Adrenal gland (tissue), 9 donors: ENCODE measurements at regions not wholly inside any gene's neighbourhood (a gene's known extent, or its start where the extent isn't known, plus 50 kb on each side); places are given as distances from the start of the nearest gene placed in this dataset.

ENCODE experiments used
- DNase-seq, 7 donors: peaks; one replicate each; pipeline ENCODE4 v3.0.0-alpha.2; 2019 to 2020
- H3K27ac ChIP-seq, 5 donors: fragments of 200-600 bp; sonication (generic) in 4 of 5; 1 replicate in 3 of 5; 2 replicates in 2 of 5; pipeline versions ENCODE4 v1.5.1 to v1.8.0; 2016 to 2020; ENCODE audit warnings: mild to moderate bottlenecking in 1 of 5
- H3K27me3 ChIP-seq: fragments of 200-600 bp; 2 replicates; pipeline ENCODE4 v1.8.0; 2021
- H3K36me3 ChIP-seq, 2 donors: fragments of 200-600 bp; replicated peaks in 1 of 2; 1 replicate in 1 of 2; 2 replicates in 1 of 2; pipeline versions ENCODE4 v1.5.1 to v1.8.0; 2018 to 2022
- H3K4me1 ChIP-seq, 2 donors: fragments of 200-600 bp; replicated peaks in 1 of 2; 1 replicate in 1 of 2; 2 replicates in 1 of 2; pipeline versions ENCODE4 v1.5.1 to v1.8.0; 2018 to 2021
- H3K4me3 ChIP-seq, 4 donors: fragments of 200-600 bp; sonication (generic) in 3 of 4; one replicate each; pipeline ENCODE4 v1.5.1; 2016 to 2018
- H3K9me3 ChIP-seq, 3 donors: fragments of 200-600 bp; sonication (generic) in 1 of 3; replicated peaks in 1 of 3; 1 replicate in 2 of 3; 2 replicates in 1 of 3; pipeline versions ENCODE4 v1.5.1 to v1.8.0; 2016 to 2021
- POLR2A ChIP-seq, 2 donors: fragments of 450-650 bp; IDR thresholded peaks; one replicate each; pipeline ENCODE4 v1.6.1; 2017; ENCODE audit warnings: antibody characterized with exemption in 2 of 2, mild to moderate bottlenecking in 2 of 2, moderate library complexity in 1 of 2
- whole genome bisulfite sequencing, 4 donors: extraction: QIAGEN DNeasy Blood & Tissue Kit in 2 of 4; methylation state at CpG; one replicate each; pipeline versions ENCODE4 v1.1.5 to v1.1.7; 2013 to 2017; 5-methylcytosine and 5-hydroxymethylcytosine counted together
- intact Hi-C, 2 donors: fragments of 100-400 bp; cut with DNase I; formaldehyde crosslinking; loops; one replicate each; pipeline versions ENCODE4 v1.14.1 to v1.15.0; 2022 to 2023
- TF ChIP-seq, protein P1 (sequence below), 6 experiments: fragments of 450-650 bp in 4 of 6; fragments of 200-600 bp in 2 of 6; sonication (generic) in 1 of 6; IDR thresholded peaks; 1 replicate in 5 of 6; 2 replicates in 1 of 6; pipeline versions ENCODE4 v1.5.1 to v1.8.0; 2016 to 2021; ENCODE audit warnings: antibody characterized with exemption in 6 of 6, mild to moderate bottlenecking in 2 of 6, moderate library complexity in 1 of 6
- donor health status: healthy with polysubstance abuse.
- donor health status: Bipolar disorder and iron deficiency.
- donor health status: DM: yes; HTN: yes; CAD: no.
- donor health status: DM: no; HTN: no; CAD: no.
- donor health status: DM: no; HTN: no; CAD: no.

DNA sequence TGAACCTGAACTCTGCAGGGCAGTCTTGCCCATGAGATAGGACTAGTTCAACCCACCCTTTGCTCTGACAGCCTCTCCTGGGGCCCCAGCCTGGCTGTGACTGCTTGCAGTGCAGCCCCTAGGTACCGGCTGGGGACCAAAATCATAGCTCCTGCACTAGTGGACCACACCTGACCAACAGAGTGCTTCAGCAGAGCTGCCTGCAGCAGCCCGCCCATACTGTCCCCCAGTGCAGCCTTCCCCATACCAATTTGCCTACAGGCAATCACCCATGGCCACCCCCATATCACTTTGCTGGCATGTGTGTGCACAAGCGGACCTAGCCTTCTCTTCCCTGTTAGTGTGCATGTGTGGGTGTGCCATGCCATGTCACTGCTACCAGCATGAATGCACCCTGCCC is 347.6 kb upstream of the MPDZ start:
- 87 to 100% (median 91%) methylated on average over 3 of the region's 3 CpGs for WGBS, 4 donors

DNA sequence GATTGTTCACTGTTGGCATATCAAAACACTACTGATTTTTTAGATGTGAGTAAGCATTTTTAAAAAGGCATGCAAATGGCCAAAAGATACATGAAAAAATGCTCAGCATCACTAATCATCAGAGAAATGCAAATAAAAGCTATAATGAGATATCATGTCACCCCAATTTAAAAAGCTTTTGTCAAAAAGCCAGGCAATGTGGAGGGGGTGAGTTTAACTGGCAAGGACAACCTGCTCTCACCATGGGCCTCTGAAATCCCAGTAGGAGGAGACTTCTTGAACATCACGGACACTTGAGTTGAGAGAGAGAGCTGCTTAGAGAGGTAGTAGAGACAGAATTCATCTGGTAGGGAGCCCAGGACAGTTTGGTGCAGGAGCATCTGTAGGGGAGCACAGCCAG is 347.1 kb upstream of the MPDZ start:
- Histone ChIP-seq H3K4me3 (no peak overlapping the region), H3K36me3 (no peaks in the 10 kb centered on the region), H3K4me1 (no peaks in the 10 kb centered on the region), H3K27me3 (no peaks in the 10 kb centered on the region), H3K27ac (no peak overlapping the region), H3K9me3 (no peaks in the 10 kb centered on the region)
- intact Hi-C loops: no loop called here
- WGBS, 4 donors: 55 to 79% (median 60%) methylated on average over 1 of the region's 1 CpG
- no peak for DNase-seq
- TF ChIP-seq POLR2A (IDR thresholded peaks at IDR 0.05): no peak
- TF ChIP-seq, protein P1, sequence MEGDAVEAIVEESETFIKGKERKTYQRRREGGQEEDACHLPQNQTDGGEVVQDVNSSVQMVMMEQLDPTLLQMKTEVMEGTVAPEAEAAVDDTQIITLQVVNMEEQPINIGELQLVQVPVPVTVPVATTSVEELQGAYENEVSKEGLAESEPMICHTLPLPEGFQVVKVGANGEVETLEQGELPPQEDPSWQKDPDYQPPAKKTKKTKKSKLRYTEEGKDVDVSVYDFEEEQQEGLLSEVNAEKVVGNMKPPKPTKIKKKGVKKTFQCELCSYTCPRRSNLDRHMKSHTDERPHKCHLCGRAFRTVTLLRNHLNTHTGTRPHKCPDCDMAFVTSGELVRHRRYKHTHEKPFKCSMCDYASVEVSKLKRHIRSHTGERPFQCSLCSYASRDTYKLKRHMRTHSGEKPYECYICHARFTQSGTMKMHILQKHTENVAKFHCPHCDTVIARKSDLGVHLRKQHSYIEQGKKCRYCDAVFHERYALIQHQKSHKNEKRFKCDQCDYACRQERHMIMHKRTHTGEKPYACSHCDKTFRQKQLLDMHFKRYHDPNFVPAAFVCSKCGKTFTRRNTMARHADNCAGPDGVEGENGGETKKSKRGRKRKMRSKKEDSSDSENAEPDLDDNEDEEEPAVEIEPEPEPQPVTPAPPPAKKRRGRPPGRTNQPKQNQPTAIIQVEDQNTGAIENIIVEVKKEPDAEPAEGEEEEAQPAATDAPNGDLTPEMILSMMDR (IDR thresholded peaks at IDR 0.05): no peak

More for the DNA sequence above, 347.6 kb upstream of the MPDZ start:
- H3K4me1 ChIP-seq: no peaks in the 10 kb centered on the region
- no peak overlapping the region for H3K4me3 ChIP-seq
- H3K27me3 ChIP-seq: no peaks in the 10 kb centered on the region
- no peak for DNase-seq
- no peak overlapping the region for H3K27ac ChIP-seq
- TF ChIP-seq POLR2A (IDR thresholded peaks at IDR 0.05): no peak
- TF ChIP-seq, protein P1 (IDR thresholded peaks at IDR 0.05): no peak
- no peaks in the 10 kb centered on the region for H3K36me3 ChIP-seq
- intact Hi-C loops: no loop called here
- H3K9me3 ChIP-seq: no peaks in the 10 kb centered on the region

DNA sequence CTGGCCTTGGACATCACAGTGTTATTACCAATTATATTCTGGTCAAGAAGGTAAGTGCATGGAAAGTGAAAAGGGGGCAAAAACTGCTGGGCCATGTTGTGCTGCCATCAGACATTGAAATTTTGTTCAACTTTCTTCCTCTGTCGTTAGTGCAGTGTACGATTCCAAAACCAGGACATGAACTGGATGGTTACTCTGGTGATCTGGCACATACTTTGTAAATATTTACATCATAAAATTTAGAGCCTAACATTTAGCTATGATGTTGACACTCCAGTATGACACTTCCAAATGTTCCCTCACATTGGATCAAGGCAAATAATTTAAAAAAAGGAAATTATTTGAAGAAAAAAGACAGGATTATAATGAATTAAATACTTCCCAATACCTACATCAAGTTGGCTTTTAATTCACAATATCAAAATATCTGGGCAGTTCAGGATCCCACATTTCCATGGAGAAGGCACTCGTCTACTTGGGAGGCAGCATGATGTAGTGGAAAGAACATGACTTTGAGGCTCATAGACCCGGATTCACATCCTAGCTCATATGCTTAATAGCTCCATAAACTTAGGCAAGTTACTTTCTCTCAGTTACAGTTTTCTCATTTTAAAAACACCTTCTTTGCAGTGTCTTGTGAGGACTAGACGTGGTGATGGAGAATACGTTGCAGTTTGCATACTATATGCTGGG is 342.5 kb upstream of the MPDZ start:
- no peak overlapping the region for H3K4me3 ChIP-seq
- no peaks in the 10 kb centered on the region for H3K4me1 ChIP-seq
- TF ChIP-seq, protein P1 (IDR thresholded peaks at IDR 0.05): no peak
- TF ChIP-seq POLR2A (IDR thresholded peaks at IDR 0.05): no peak
- no peaks in the 10 kb centered on the region for H3K9me3 ChIP-seq
- DNase-seq: no peak
- intact Hi-C loops: no loop called here
- 80 to 84% (median 82%) methylated on average over 6 of the region's 6 CpGs for WGBS, 4 donors
- no peaks in the 10 kb centered on the region for H3K36me3 ChIP-seq
- H3K27me3 ChIP-seq: no peaks in the 10 kb centered on the region
- no peak overlapping the region for H3K27ac ChIP-seq

- Histone ChIP-seq H3K27me3 (no peaks in the 10 kb centered on the region), H3K4me1 (no peaks in the 10 kb centered on the region), H3K4me3 (no peak overlapping the region), H3K36me3 (no peaks in the 10 kb centered on the region), H3K9me3 (no peaks in the 10 kb centered on the region), H3K27ac (no peak overlapping the region)
- TF ChIP-seq, protein P1 (IDR thresholded peaks at IDR 0.05): no peak
- no peak for TF ChIP-seq POLR2A (IDR thresholded peaks at IDR 0.05)
- 54 to 57% (median 56%) methylated on average over 2 of the region's 2 CpGs for WGBS, 4 donors
- intact Hi-C loops: no loop called here
- no peak for DNase-seq
Measured at GRCh38 chr9:13616491-13617035, 337.1 kb upstream of the MPDZ start.
